Immature natural killer cell (primary cell): ENCODE measurements at regions not wholly inside any gene's neighbourhood (a gene's known extent, or its start where the extent isn't known, plus 50 kb on each side); places are given as distances from the start of the nearest gene placed in this dataset.

Experiments used
- DNase-seq, 3 donors: peaks; one replicate each; pipeline ENCODE4 v3.0.0; 2022; ENCODE audit warnings: mixed read lengths in 1 of 3
- H3K27ac Mint-ChIP-seq, 6 donors: one replicate each; pipeline ENCODE4 v1.8.0; 2020; ENCODE audit warnings: mixed read lengths in 6 of 6, mild to moderate bottlenecking in 5 of 6, inconsistent platforms in 4 of 6, moderate library complexity in 3 of 6
- H3K27me3 Mint-ChIP-seq, 3 donors: one replicate each; pipeline ENCODE4 v1.8.0; 2020 to 2021; ENCODE audit warnings: low read depth in 3 of 3, mild to moderate bottlenecking in 3 of 3, mixed read lengths in 3 of 3, moderate library complexity in 3 of 3, inconsistent platforms in 1 of 3
- H3K36me3 Mint-ChIP-seq, 3 donors: one replicate each; pipeline ENCODE4 v1.8.0; 2020; ENCODE audit warnings: mixed read lengths in 3 of 3, inconsistent platforms in 2 of 3, mild to moderate bottlenecking in 2 of 3
- H3K4me1 Mint-ChIP-seq, 2 donors: one replicate each; pipeline ENCODE4 v1.8.0; 2020; ENCODE audit warnings: inconsistent platforms in 2 of 2, mild to moderate bottlenecking in 2 of 2, mixed read lengths in 2 of 2, moderate library complexity in 1 of 2
- H3K4me3 Mint-ChIP-seq, 5 donors: one replicate each; pipeline ENCODE4 v1.8.0; 2020; ENCODE audit warnings: mild to moderate bottlenecking in 5 of 5, mixed read lengths in 5 of 5, inconsistent platforms in 3 of 5, moderate library complexity in 3 of 5
- H3K9me3 Mint-ChIP-seq, 6 donors: one replicate each; pipeline ENCODE4 v1.8.0; 2020; ENCODE audit warnings: mild to moderate bottlenecking in 6 of 6, mixed read lengths in 6 of 6, inconsistent platforms in 4 of 6, moderate library complexity in 3 of 6

GRCh38 chr3:18761530-18761929 lies 336.4 kb upstream of the SATB1 start:
- no peaks in the 10 kb centered on the region for H3K36me3 Mint-ChIP-seq
- H3K27me3 Mint-ChIP-seq = peaks cover 0 to 2% (median 0%) of the 10 kb centered on the region in 3 donors
- no peaks in the 10 kb centered on the region for H3K9me3 Mint-ChIP-seq
- H3K4me3 Mint-ChIP-seq = no peak overlapping the region
- H3K4me1 Mint-ChIP-seq = peaks cover 14 to 17% of the 10 kb centered on the region in 2 donors
- no peak for DNase-seq
- no peak overlapping the region for H3K27ac Mint-ChIP-seq

- peaks cover 14 to 17% of the 10 kb centered on the region in 2 donors for H3K4me1 Mint-ChIP-seq
- peak; percentile 72 to 78 (median 77) for DNase-seq
- peak overlapping the region in 5 of 6 donors; percentile 12 to 63 (median 28) for H3K27ac Mint-ChIP-seq
- H3K9me3 Mint-ChIP-seq = no peaks in the 10 kb centered on the region
- H3K4me3 Mint-ChIP-seq = peak overlapping the region in 1 of 5 donors; percentile 46
- H3K36me3 Mint-ChIP-seq = no peaks in the 10 kb centered on the region
- peaks cover 0 to 4% (median 1%) of the 10 kb centered on the region in 3 donors for H3K27me3 Mint-ChIP-seq
Observed at GRCh38 chr3:18758047-18758704, 333.0 kb upstream of the SATB1 start.

DNA sequence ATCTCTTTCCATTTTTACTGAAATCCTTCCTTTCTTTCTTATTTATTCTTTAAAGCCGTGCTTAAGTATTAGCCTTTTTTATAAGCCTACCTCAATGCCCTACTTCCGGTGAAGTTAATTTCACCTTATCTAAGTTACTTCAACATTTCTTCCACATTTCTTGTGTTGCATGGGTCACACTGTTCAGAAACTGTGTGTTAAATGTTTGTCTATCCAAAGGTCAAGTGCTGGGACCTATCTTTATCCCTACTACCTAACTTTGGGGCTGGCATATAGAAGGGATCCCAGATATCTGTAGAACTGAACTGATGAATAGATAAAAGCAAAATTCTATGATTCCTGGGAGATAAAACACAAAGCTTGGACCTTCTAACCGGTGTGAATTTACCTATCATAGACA lies 332.3 kb upstream of the SATB1 start:
- no peak for DNase-seq
- H3K4me3 Mint-ChIP-seq = no peak overlapping the region
- H3K4me1 Mint-ChIP-seq = peaks cover 14 to 17% of the 10 kb centered on the region in 2 donors
- peak overlapping the region in 4 of 6 donors; percentile 28 to 63 (median 36) for H3K27ac Mint-ChIP-seq
- no peaks in the 10 kb centered on the region for H3K36me3 Mint-ChIP-seq
- H3K9me3 Mint-ChIP-seq = no peaks in the 10 kb centered on the region
- peaks cover 0 to 4% (median 1%) of the 10 kb centered on the region in 3 donors for H3K27me3 Mint-ChIP-seq

GRCh38 chr3:18752273-18752934 lies 327.3 kb upstream of the SATB1 start:
- Mint-ChIP-seq H3K27me3 (peaks cover 0 to 4% (median 1%) of the 10 kb centered on the region in 3 donors), H3K4me1 (peaks cover 10 to 12% of the 10 kb centered on the region in 2 donors), H3K27ac (peak overlapping the region in 1 of 6 donors; percentile 66), H3K9me3 (no peaks in the 10 kb centered on the region), H3K36me3 (peaks cover 0 to 5% (median 0%) of the 10 kb centered on the region in 3 donors), H3K4me3 (no peak overlapping the region)
- DNase-seq = no peak

DNA sequence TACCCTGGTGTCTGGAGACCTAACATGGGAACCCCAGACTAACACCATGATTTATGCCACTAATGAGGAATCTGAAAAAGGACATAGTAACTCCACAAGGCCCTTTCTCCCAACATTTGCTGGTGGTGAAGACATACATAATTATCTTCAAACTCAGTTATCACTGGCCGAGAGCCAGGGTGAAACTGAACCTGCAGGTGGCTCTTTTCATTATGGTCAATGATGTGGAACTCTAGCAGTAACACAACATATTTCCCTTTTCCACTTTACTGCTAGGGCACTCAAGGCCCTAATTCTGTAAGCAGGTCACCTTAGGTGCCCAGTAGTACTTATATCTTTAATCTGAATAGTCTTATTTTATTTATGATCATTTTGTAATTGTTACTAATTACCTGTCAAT lies 326.4 kb upstream of the SATB1 start:
- peaks cover 0 to 5% (median 0%) of the 10 kb centered on the region in 3 donors for H3K36me3 Mint-ChIP-seq

DNA sequence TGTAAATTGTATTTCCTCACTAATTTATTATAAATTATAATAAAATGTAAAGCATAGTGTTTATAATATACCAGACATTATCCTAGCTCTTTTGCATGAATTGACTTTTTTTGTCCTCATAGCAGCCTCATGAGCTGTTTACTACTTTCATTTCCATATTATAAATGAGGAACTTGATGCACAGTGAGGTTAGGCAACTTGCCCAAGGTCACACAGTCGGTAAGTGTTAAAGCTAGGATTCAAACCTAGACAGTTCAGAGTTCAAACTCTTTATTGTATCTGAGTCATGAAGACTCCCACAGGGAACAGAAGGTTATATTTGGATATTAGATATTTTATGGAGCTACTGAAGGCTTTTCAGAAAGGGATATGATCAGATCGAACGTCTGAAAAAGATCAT lies 322.2 kb upstream of the SATB1 start:
- H3K4me3 Mint-ChIP-seq = no peak overlapping the region
- peaks cover 0 to 2% (median 0%) of the 10 kb centered on the region in 3 donors for H3K27me3 Mint-ChIP-seq
- peaks cover 0 to 5% (median 0%) of the 10 kb centered on the region in 3 donors for H3K36me3 Mint-ChIP-seq
- H3K9me3 Mint-ChIP-seq = no peaks in the 10 kb centered on the region
- no peak for DNase-seq
- peak overlapping the region in 1 of 6 donors; percentile 83 for H3K27ac Mint-ChIP-seq
- H3K4me1 Mint-ChIP-seq = peaks cover 52 to 56% of the 10 kb centered on the region in 2 donors

More for the DNA sequence above, 326.4 kb upstream of the SATB1 start:
- Mint-ChIP-seq H3K27ac (no peak overlapping the region), H3K4me3 (no peak overlapping the region), H3K9me3 (no peaks in the 10 kb centered on the region), H3K4me1 (peaks cover 15% of the 10 kb centered on the region in 2 donors), H3K27me3 (peaks cover 0 to 4% (median 1%) of the 10 kb centered on the region in 3 donors)
- DNase-seq = no peak

DNA sequence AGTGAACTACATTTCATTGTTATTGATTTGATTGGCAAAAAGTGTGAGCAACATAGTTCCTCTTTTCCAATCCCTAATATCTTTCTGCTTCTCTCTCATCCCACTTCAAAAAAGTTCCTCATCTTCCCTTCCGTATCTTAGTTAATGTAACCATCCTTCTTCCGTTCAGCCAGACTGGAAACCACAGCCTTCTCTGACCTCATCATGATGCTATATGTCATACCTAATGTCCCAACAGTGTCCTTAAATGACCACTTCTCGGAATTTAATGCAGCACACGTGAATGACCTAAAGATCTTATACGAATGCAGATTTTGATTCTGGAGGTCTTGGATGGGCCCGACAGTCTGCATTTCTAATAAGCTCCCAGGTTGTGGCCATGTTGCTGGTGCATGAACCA lies 320.3 kb upstream of the SATB1 start:
- H3K4me3 Mint-ChIP-seq = peak overlapping the region; percentile 14 to 79 (median 60)
- H3K36me3 Mint-ChIP-seq = peaks cover 0 to 5% (median 0%) of the 10 kb centered on the region in 3 donors
- H3K4me1 Mint-ChIP-seq = peaks cover 71 to 75% of the 10 kb centered on the region in 2 donors
- H3K27me3 Mint-ChIP-seq = peaks cover 2 to 4% (median 4%) of the 10 kb centered on the region in 3 donors
- peak overlapping the region; percentile 83 to 94 (median 93) for H3K27ac Mint-ChIP-seq
- peak in 1 of 3 donors; percentile 21 for DNase-seq
- H3K9me3 Mint-ChIP-seq = no peaks in the 10 kb centered on the region

GRCh38 chr3:18744472-18744871 lies 319.3 kb upstream of the SATB1 start:
- Mint-ChIP-seq H3K27ac (peak overlapping the region; percentile 83 to 94 (median 93)), H3K4me1 (peaks cover 80 to 85% of the 10 kb centered on the region in 2 donors), H3K27me3 (peaks cover 2 to 8% (median 4%) of the 10 kb centered on the region in 3 donors), H3K9me3 (no peaks in the 10 kb centered on the region), H3K4me3 (peak overlapping the region; percentile 14 to 79 (median 60)), H3K36me3 (peaks cover 0 to 1% (median 0%) of the 10 kb centered on the region in 3 donors)
- no peak for DNase-seq

- H3K36me3 Mint-ChIP-seq = no peaks in the 10 kb centered on the region
- H3K4me3 Mint-ChIP-seq = peak overlapping the region; percentile 13 to 79 (median 60)
- H3K9me3 Mint-ChIP-seq = no peaks in the 10 kb centered on the region
- DNase-seq = no peak
- H3K27ac Mint-ChIP-seq = peak overlapping the region; percentile 83 to 94 (median 93)
- H3K27me3 Mint-ChIP-seq = peaks cover 2 to 8% (median 4%) of the 10 kb centered on the region in 3 donors
- peaks cover 87 to 92% of the 10 kb centered on the region in 2 donors for H3K4me1 Mint-ChIP-seq
Observed at GRCh38 chr3:18743761-18744160, 318.6 kb upstream of the SATB1 start.

DNA sequence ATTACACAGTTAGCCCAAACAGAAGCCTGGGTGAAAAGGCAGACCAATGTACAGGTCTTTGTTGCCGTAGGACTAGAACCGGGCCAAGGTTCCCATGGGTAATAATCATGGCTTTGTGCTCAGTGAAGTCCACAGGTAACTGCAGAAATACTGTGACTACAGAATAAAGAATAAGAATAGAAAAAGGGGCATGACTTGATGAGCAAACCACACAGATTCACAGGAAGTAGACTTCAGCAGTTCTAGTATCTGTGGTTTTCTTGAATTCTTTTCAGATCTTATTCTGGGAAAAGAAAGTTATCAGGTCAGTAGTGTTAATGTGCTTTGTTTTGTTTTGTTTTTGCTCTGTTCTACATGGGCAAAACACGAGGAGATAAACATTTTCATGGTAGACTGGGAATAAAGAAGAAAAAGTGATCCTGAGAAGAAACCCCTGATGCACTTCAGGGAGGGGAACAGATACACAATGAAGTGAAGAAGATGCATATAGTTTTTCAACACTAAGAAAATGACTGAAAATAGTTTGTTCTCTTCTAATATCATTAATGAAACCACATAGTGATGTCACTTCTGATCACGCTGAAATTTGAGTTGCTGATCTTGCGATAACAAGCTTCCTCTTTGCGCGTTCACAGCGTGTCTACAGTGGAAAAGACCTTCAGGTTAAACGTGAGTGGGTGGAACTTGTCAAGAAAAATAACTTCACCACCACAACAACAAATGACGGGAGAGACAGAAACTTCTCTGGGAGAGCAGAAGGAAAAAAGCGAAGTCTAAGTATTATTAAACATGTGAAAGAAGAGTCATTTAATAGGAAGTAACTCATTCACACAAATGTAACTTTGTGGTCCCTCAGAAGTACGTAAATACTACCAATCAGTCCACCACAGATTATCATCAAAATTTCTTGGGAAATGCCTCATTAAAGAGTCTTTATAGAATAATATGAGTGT lies 315.8 kb upstream of the SATB1 start:
- DNase-seq = peak; percentile 72 to 77 (median 75)
- peaks cover 2 to 8% (median 4%) of the 10 kb centered on the region in 3 donors for H3K27me3 Mint-ChIP-seq
- H3K4me1 Mint-ChIP-seq = peaks cover 88 to 91% of the 10 kb centered on the region in 2 donors
- peak overlapping the region; percentile 76 to 88 (median 82) for H3K4me3 Mint-ChIP-seq
- H3K27ac Mint-ChIP-seq = peak overlapping the region; percentile 91 to 98 (median 96)
- peaks cover 0 to 2% (median 0%) of the 10 kb centered on the region in 3 donors for H3K36me3 Mint-ChIP-seq
- no peaks in the 10 kb centered on the region for H3K9me3 Mint-ChIP-seq

DNA sequence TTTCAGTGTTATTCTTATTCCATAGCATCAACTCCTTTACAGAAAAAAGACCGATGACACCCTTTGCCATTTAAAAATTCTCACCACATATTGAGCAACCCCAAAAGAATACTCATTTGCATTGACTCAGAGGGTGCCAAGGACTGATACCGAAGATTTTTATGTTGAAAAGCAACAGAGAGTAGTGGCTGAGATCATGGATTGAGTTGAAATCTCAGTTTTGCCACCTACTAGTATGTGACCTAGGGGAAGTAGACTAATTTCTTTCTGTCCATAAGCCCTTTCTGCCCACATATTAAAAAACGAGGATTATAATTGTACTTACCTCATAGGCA lies 313.9 kb upstream of the SATB1 start:
- peak; percentile 40 for DNase-seq
- H3K4me1 Mint-ChIP-seq = peaks cover 75 to 83% of the 10 kb centered on the region in 2 donors
- H3K4me3 Mint-ChIP-seq = peak overlapping the region; percentile 20 to 88 (median 55)

DNA sequence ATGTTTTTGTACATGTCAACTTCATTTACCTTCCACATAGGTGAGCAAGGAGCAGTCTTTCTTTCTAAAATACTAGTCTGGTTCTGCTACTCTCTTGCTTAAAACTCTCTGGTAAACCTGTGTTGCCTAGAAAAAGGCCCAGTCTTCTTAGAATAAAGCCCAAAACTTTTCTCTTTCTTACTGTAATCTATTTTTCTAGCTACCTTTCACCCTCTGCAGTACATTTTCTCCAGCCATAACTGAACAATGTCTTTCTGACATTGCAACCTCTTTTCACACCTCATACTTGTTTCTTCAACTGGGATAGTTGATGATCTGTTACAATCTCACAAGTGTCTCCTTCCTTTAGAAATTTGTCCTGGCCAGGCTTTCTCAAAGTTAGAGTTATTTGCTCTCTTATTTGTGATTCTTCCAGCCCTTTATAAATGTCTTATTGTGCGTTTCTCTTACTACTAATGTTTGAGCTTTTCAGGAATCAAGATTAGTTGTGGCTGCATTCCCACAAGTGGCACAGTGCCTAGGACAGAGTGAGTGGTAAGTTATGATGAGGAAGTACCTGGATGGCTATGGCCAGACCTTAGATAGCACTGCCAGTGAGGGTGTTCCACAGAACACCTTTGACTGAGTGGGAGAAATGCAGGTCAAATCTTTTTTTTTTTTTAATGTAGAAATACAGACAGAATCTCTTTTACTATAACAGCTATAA lies 313.4 kb upstream of the SATB1 start:
- peaks cover 0 to 11% (median 4%) of the 10 kb centered on the region in 3 donors for H3K36me3 Mint-ChIP-seq
- H3K4me3 Mint-ChIP-seq = peak overlapping the region; percentile 20 to 88 (median 55)

More for the DNA sequence above, 313.9 kb upstream of the SATB1 start:
- Mint-ChIP-seq H3K27ac (peak overlapping the region; percentile 91 to 98 (median 96)), H3K9me3 (no peaks in the 10 kb centered on the region), H3K27me3 (peaks cover 2 to 8% (median 4%) of the 10 kb centered on the region in 3 donors), H3K36me3 (peaks cover 0 to 11% (median 4%) of the 10 kb centered on the region in 3 donors)

More for the DNA sequence above, 313.4 kb upstream of the SATB1 start:
- Mint-ChIP-seq H3K4me1 (peaks cover 70 to 78% of the 10 kb centered on the region in 2 donors), H3K9me3 (no peaks in the 10 kb centered on the region), H3K27me3 (peaks cover 2 to 8% (median 4%) of the 10 kb centered on the region in 3 donors), H3K27ac (peak overlapping the region; percentile 91 to 98 (median 96))
- DNase-seq = no peak
